RPMI7951 (cell line): ENCODE measurements at regions not wholly inside any gene's neighbourhood (a gene's known extent, or its start where the extent isn't known, plus 50 kb on each side); places are given as distances from the start of the nearest gene placed in this dataset.
"Not testable (repeated sequence)": the region's sequence is repeated elsewhere in the genome, so short reads cannot be mapped to it uniquely, and the experiment has no call there.

Source experiments
- DNase-seq: peaks from one replicate; pipeline ENCODE4 v3.0.0-alpha.2; 2012; ENCODE audit warnings: low read depth

- no peak for DNase-seq
Measured at GRCh38 chr10:109281347-109281746, 642.0 kb downstream of the XPNPEP1 start.

GRCh38 chr10:109280837-109281236, 642.5 kb downstream of the XPNPEP1 start:
- no peak for DNase-seq

GRCh38 chr10:109277456-109277855, 645.9 kb downstream of the XPNPEP1 start:
- DNase-seq, result no peak

GRCh38 chr10:109275960-109276359, 647.4 kb downstream of the XPNPEP1 start:
- DNase-seq, result no peak

GRCh38 chr10:109274681-109275080, 648.6 kb downstream of the XPNPEP1 start:
- DNase-seq, result no peak

- no peak for DNase-seq
Measured at GRCh38 chr10:109270173-109270572, 653.1 kb downstream of the XPNPEP1 start.

GRCh38 chr10:109264004-109264403, 659.3 kb downstream of the XPNPEP1 start:
- no peak for DNase-seq

GRCh38 chr10:109261231-109261630, 662.1 kb downstream of the XPNPEP1 start:
- DNase-seq, result no peak

- no peak for DNase-seq
Measured at GRCh38 chr10:109259293-109259692, 664.0 kb downstream of the XPNPEP1 start.

GRCh38 chr10:109253306-109253705, 670.0 kb downstream of the XPNPEP1 start:
- DNase-seq, result no peak

GRCh38 chr10:109250152-109250551, 673.2 kb downstream of the XPNPEP1 start:
- DNase-seq, result no peak

GRCh38 chr10:109247814-109248213, 675.5 kb downstream of the XPNPEP1 start:
- no peak for DNase-seq

GRCh38 chr10:109245821-109246220, 677.5 kb downstream of the XPNPEP1 start:
- no peak for DNase-seq

- DNase-seq, result no peak
Measured at GRCh38 chr10:109239371-109239770, 683.9 kb downstream of the XPNPEP1 start.

- DNase-seq, result no peak
Measured at GRCh38 chr10:109237682-109238081, 685.6 kb downstream of the XPNPEP1 start.

GRCh38 chr10:109237050-109237449, 686.3 kb downstream of the XPNPEP1 start:
- no peak for DNase-seq

- not testable (repeated sequence) for DNase-seq
Measured at GRCh38 chr10:109223533-109223932, 699.8 kb downstream of the XPNPEP1 start.

- no peak for DNase-seq
Measured at GRCh38 chr10:109219935-109220605, 703.2 kb downstream of the XPNPEP1 start.

- DNase-seq, result no peak
Measured at GRCh38 chr10:109218207-109218606, 705.1 kb downstream of the XPNPEP1 start.

- DNase-seq, result no peak
Measured at GRCh38 chr10:109215291-109216075, 707.8 kb downstream of the XPNPEP1 start.

- DNase-seq, result not testable (repeated sequence)
Measured at GRCh38 chr10:109214891-109215290, 708.4 kb downstream of the XPNPEP1 start.

GRCh38 chr10:109207361-109207760, 716.0 kb downstream of the XPNPEP1 start:
- peak; percentile 1 for DNase-seq

GRCh38 chr10:109205929-109206585, 717.3 kb downstream of the XPNPEP1 start:
- DNase-seq, result peak; percentile 70
